Activated T-cell treated with anti-CD3 and anti-CD28 coated beads for 48 hours (primary cell): ENCODE measurements at regions not wholly inside any gene's neighbourhood (a gene's known extent, or its start where the extent isn't known, plus 50 kb on each side); places are given as distances from the start of the nearest gene placed in this dataset.

ENCODE experiments used
- DNase-seq: peaks from one replicate; pipeline ENCODE4 v3.0.0-alpha.2; 2020; ENCODE audit warnings: low read depth

DNA sequence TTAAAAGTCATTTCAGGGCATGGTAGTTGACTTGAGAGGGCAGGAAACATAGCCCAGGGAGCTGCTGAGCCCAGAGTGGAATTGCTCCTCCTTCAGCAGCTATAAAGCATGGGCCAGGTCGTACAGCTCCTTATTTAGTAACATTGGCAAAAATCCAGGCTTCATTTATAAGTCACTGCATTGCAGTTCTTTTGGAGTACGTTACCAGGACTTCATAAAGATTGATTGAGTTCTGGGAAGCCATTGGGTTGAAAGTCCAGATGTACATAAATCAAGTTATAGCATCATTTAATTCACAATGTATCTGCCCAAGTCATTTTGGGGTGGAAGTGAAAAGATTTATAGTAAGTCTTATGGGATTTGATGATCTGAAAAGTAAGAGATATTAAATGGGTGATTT is 53.0 kb upstream of the ANKEF1 start:
- DNase-seq, result no peak

DNA sequence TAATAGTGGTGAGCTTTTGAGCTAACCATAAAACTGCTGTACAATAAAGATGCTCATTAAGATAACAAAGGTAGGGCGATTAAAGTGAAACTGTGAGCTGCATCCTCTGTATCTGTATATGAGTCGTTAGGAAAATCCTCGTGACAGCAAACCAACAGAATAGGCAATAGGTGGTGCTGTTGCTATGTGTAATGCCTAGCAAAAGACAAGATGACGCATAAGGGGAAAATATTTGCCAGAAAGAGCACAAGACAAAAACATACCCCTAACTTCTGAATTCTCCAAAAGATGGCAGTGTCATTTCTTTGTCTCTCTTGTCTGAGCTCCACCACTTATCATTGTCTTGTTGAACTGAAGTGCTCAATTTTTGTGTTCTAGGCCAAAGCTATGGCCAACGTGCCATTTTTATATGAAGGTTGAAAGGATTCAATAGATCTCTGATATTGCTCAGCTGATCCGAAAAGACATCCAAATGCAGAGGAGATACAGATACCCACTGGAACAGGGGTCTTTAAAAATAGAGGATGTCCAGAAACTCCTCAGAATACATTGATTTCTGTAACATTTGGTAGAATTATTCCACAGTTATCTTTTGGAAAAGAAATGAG is 56.3 kb upstream of the ANKEF1 start:
- no peak for DNase-seq

DNA sequence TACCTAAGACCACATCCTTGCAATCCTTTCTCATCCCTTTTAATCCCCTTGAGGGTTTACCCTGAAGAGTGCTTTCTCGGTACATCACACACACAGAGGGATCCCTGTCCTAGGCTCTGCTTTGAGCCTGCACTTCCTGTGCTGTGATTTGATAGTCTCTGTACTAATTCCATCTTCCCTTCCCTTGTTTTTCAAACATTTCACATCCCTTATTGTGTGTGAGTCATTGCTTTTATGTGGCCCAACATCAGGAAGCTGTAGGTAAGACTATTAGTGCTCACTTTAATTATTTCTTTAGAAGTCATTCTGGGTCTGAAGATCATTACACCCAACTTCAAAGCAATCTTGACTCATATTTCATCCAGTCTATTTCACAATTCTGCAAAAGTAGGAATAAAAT is 57.2 kb upstream of the ANKEF1 start:
- DNase-seq, result no peak

DNA sequence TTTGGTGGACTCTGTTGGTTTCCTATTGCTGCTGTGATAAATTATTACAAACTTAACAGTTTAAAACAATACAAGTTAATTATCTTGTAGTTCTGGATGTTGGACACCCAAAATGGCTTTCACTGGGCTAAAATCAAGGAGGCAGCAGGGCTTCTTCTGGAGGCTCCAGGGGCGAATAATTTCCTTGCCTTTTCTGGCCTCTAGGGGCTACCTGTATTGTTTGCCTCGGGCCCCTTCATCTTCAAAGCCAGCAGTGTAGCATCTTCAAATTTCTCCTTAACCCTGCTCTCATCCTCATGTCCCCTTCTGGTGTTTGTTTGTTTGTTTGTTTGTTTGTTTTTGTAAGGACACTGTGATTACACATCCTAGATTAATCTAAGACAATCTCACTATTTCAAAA is 60.5 kb upstream of the ANKEF1 start:
- DNase-seq, result no peak

- no peak for DNase-seq
Observed at GRCh38 chr20:9971746-9972145, 63.0 kb upstream of the ANKEF1 start.

GRCh38 chr20:9969626-9970025 is 65.2 kb upstream of the ANKEF1 start:
- DNase-seq, result no peak

- DNase-seq, result no peak
Observed at GRCh38 chr20:9968015-9968414, 66.8 kb upstream of the ANKEF1 start.

DNA sequence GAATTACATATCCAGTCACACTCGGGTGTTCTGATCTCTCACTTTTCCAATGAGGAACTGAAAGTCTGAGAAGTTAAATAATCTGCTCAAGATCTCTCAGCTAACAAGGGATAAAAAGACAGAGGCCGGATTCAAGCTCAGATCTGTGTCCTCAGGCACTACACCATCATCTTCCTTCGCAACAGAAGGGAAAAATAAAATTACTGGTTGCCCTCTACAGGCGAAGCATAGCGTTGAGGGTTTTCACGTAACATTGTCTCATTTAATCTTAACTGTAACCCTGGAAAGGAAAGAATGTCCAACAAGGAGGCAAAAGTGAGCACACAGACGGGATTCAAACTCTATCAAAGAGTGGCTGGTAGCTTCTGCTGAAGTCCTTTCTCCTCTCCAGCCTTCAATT is 67.8 kb upstream of the ANKEF1 start:
- no peak for DNase-seq

DNA sequence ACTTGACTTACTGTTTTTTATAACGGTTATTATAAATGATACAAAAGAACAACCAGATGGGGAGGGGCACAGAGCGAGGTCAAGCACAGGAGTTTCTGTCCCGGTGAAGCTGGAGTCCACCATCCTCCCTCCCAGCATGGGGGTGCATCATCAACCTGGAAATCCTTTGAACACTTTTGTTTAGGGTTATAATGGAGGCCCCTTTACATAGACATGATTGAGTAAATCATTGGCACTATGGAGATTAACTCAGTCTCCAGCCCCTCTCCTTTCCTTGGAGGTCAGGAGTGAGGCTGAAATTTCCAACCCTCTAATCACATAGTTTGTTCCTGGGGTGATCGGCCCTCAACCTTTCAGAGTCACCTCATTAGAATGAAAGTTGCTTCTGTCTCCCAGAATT is 71.8 kb upstream of the ANKEF1 start:
- DNase-seq, result no peak

DNA sequence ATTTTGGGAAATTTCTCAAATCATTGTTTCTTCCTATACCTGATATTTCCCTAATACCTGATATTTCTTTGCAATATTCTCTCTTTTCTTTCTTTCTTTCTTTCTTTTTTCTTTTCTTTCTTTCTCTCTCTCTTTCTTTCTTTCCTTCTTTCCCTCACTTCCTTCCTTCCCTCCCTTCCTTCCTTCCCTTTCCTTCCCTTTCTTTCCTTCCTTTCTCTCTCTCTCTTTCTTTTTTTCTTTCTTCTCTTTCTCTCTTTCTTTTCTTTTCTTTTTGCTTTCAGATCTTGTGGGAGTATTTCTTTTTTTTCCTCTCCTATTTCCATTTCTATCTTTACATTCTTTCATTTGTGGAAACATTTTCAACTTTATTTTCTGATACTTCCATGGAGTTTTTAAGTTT is 76.1 kb upstream of the ANKEF1 start:
- no peak for DNase-seq

GRCh38 chr20:9955646-9956045 is 79.1 kb upstream of the ANKEF1 start:
- no peak for DNase-seq

GRCh38 chr20:9949563-9949962 is 85.2 kb upstream of the ANKEF1 start:
- DNase-seq, result no peak

- DNase-seq, result no peak
Observed at GRCh38 chr20:9945408-9945807, 89.4 kb upstream of the ANKEF1 start.

DNA sequence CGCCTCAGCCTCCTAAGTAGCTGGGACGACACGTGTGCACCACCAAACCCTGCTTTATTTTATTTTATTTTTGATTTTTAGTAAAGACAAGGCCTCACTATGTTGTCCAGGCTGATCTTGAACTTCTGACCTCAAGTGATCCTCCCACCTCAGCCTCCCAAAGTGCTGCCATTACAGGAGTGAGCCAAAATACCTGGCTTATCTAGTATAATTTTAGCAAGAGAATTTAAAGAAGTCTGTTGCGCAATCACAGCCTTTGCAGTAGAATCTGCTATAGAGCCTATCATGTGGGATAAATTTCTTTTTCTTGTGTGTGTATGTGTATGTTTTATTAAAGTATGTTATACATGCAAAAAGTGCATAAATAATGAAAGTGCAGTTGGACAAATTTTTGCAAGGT is 92.1 kb upstream of the ANKEF1 start:
- DNase-seq, result no peak

GRCh38 chr20:9940329-9940728 is 94.5 kb upstream of the ANKEF1 start:
- no peak for DNase-seq

DNA sequence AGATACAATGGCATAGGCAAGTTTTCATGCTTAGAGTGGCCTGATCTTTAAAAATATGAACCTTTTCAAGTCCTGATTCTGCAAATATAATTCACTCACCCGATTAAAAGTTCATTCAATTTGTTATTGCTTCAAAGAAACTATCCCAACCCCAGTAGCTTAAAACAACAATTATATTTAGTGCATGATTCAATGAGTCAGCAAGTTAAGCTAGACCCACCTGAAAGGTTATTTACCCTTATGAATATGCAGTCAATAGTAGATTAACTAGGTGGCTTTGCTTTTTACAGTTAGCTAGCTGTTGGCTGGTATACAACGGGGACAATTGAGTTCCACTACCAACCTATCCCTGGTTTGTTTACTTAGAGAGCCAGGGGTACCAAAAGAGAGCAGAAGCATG is 95.6 kb upstream of the ANKEF1 start:
- DNase-seq, result no peak

- no peak for DNase-seq
Observed at GRCh38 chr20:9935285-9935684, 96.4 kb upstream of the PAK5 start.

GRCh38 chr20:9930142-9930541 is 91.3 kb upstream of the PAK5 start:
- DNase-seq, result no peak

- no peak for DNase-seq
Observed at GRCh38 chr20:9928955-9929354, 90.1 kb upstream of the PAK5 start.

GRCh38 chr20:9928281-9928737 is 89.4 kb upstream of the PAK5 start:
- no peak for DNase-seq

GRCh38 chr20:9927224-9927623 is 88.3 kb upstream of the PAK5 start:
- no peak for DNase-seq

GRCh38 chr20:9926476-9926875 is 87.6 kb upstream of the PAK5 start:
- DNase-seq, result no peak

DNA sequence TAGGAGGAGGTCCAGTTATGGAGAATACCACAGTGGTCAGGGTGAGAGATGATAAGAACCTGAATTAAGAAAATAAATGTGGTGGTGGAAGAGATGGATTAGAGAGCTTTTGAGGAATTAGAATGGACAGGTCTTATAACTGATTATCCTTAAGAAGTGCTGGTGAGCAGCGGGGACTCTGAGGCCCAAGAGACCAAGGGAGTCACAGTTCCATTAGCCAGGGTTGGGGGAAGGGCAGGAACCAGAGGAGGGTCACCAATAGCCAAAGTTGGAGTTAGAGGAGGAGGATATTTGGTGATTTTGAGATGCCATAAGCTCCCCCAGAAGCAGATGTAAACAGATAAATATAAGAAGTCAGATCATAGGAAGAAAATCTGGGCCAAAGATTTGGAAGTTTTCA is 87.1 kb upstream of the PAK5 start:
- DNase-seq, result no peak

GRCh38 chr20:9923648-9924047 is 84.8 kb upstream of the PAK5 start:
- no peak for DNase-seq

DNA sequence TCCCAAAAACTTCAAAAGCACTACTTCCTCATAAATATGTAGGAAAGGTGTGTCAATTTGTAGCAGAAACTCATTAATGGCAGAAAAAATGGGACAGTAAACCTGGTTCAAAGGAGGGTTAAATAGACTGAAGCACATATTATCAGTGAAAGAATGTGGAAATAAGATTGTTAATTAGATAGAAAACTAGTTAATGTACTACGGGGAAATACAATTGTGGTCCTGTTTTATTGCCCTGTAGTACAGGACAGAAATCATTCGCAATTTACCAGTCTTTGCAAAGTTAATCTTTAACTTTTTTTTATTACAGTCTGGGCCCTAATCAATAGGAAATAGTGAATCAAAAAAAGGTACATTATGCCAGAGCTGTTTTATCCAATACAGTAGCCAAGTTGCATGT is 82.0 kb upstream of the PAK5 start:
- no peak for DNase-seq
